Activated CD8-positive, alpha-beta T cell treated with anti-CD3 and anti-CD28 coated beads for 36 hours (primary cell): ENCODE measurements at regions not wholly inside any gene's neighbourhood (a gene's known extent, or its start where the extent isn't known, plus 50 kb on each side); places are given as distances from the start of the nearest gene placed in this dataset.

Experiments used
- ATAC-seq: fragments of 200-7000 bp; cut with Tn5 transposase; one replicate; pipeline ENCODE4 v1.10.0; 2021; ENCODE audit warnings: mild to moderate bottlenecking, moderate library complexity
- CTCF ChIA-PET: fragments of 350-600 bp; sonication (Branson Sonifier 250); formaldehyde crosslinking; loops from one replicate; lab custom pipeline; 2021; ENCODE audit warnings: antibody characterized with exemption; lab: Charles Lee
- POLR2A ChIA-PET: fragments of 350-600 bp; sonication (Branson Sonifier 250); formaldehyde crosslinking; loops from one replicate; lab custom pipeline; 2021; ENCODE audit warnings: antibody characterized with exemption; lab: Charles Lee
- DNase-seq: peaks from one replicate; pipeline ENCODE4 v3.0.0-alpha.2; 2020
- H3K27ac Mint-ChIP-seq: one replicate; pipeline ENCODE4 v1.8.0; 2021; ENCODE audit warnings: mild to moderate bottlenecking, mixed read lengths
- H3K27me3 Mint-ChIP-seq: one replicate; pipeline ENCODE4 v1.8.0; 2021; ENCODE audit warnings: mixed read lengths
- H3K36me3 Mint-ChIP-seq: one replicate; pipeline ENCODE4 v1.8.0; 2021; ENCODE audit warnings: low read depth, mixed read lengths
- H3K4me1 Mint-ChIP-seq: one replicate; pipeline ENCODE4 v1.8.0; 2021; ENCODE audit warnings: low read depth, mixed read lengths
- H3K4me3 Mint-ChIP-seq: one replicate; pipeline ENCODE4 v1.8.0; 2021; ENCODE audit warnings: mild to moderate bottlenecking, moderate library complexity, mixed read lengths
- H3K9me3 Mint-ChIP-seq: one replicate; pipeline ENCODE4 v1.8.0; 2021; ENCODE audit warnings: mixed read lengths
- intact Hi-C: fragments of 100-400 bp; cut with micrococcal nuclease; formaldehyde crosslinking; loops from one replicate; pipeline ENCODE4 v1.10.0; 2022
- TF ChIP-seq, protein P1 (sequence below): fragments of 200-600 bp; IDR thresholded peaks from one replicate; pipeline ENCODE4 v1.8.0; 2022; ENCODE audit warnings: antibody characterized with exemption, mild to moderate bottlenecking

GRCh38 chr7:96933067-96933645 lies 72.2 kb upstream of the DLX6 start:
- Mint-ChIP-seq H3K36me3 (no peaks in the 10 kb centered on the region), H3K27ac (no peak overlapping the region), H3K4me1 (no peaks in the 10 kb centered on the region), H3K9me3 (no peaks in the 10 kb centered on the region), H3K4me3 (no peak overlapping the region), H3K27me3 (peaks cover 12% of the 10 kb centered on the region)
- ATAC-seq, result no peak
- POLR2A ChIA-PET, result no interaction called here
- DNase-seq, result no peak
- CTCF ChIA-PET, result no interaction called here
- TF ChIP-seq, protein P1, sequence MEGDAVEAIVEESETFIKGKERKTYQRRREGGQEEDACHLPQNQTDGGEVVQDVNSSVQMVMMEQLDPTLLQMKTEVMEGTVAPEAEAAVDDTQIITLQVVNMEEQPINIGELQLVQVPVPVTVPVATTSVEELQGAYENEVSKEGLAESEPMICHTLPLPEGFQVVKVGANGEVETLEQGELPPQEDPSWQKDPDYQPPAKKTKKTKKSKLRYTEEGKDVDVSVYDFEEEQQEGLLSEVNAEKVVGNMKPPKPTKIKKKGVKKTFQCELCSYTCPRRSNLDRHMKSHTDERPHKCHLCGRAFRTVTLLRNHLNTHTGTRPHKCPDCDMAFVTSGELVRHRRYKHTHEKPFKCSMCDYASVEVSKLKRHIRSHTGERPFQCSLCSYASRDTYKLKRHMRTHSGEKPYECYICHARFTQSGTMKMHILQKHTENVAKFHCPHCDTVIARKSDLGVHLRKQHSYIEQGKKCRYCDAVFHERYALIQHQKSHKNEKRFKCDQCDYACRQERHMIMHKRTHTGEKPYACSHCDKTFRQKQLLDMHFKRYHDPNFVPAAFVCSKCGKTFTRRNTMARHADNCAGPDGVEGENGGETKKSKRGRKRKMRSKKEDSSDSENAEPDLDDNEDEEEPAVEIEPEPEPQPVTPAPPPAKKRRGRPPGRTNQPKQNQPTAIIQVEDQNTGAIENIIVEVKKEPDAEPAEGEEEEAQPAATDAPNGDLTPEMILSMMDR, result no peak
- intact Hi-C loops, result no loop called here

DNA sequence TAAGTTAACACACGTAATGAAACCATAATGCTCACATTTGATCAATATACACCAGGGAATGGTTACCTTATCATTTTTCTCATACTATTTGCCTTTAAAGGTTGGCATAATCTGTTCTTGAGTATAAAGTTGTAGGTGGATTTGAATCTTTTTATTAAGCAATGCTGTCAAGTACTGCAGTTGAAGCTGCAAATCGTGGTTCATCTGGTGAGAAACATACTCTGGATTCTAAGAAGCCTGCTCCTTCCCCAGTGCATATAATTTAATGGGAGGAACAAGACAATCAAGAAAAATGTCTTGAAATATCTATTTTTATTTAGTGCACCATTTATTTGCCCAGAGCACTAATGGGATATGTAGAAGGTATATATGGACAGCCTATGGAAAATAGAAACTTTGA lies 68.7 kb upstream of the DLX6 start:
- no peak for ATAC-seq
- TF ChIP-seq, protein P1, result no peak
- Mint-ChIP-seq H3K9me3 (no peaks in the 10 kb centered on the region), H3K27ac (no peak overlapping the region), H3K4me3 (no peak overlapping the region), H3K36me3 (no peaks in the 10 kb centered on the region), H3K4me1 (no peaks in the 10 kb centered on the region), H3K27me3 (peaks cover 9% of the 10 kb centered on the region)
- no peak for DNase-seq
- ChIA-PET CTCF (no interaction called here), POLR2A (no interaction called here)
- intact Hi-C loops, result no loop called here

GRCh38 chr7:96942112-96942511 lies 63.2 kb upstream of the DLX6 start:
- ChIA-PET CTCF (no interaction called here), POLR2A (no interaction called here)
- H3K27me3 Mint-ChIP-seq, result peaks cover 2% of the 10 kb centered on the region
- no peaks in the 10 kb centered on the region for H3K9me3 Mint-ChIP-seq
- ATAC-seq, result no peak
- DNase-seq, result no peak
- H3K36me3 Mint-ChIP-seq, result no peaks in the 10 kb centered on the region
- H3K27ac Mint-ChIP-seq, result no peak overlapping the region
- no peaks in the 10 kb centered on the region for H3K4me1 Mint-ChIP-seq
- H3K4me3 Mint-ChIP-seq, result no peak overlapping the region
- intact Hi-C loops, result no loop called here
- TF ChIP-seq, protein P1, result no peak

- ChIA-PET CTCF (no interaction called here), POLR2A (no interaction called here)
- Mint-ChIP-seq H3K4me3 (no peak overlapping the region), H3K36me3 (no peaks in the 10 kb centered on the region), H3K27me3 (peaks cover 13% of the 10 kb centered on the region), H3K4me1 (no peaks in the 10 kb centered on the region), H3K9me3 (no peaks in the 10 kb centered on the region), H3K27ac (no peak overlapping the region)
- TF ChIP-seq, protein P1, result no peak
- intact Hi-C loops, result no loop called here
- ATAC-seq (no peak), DNase-seq (no peak)
Observed at GRCh38 chr7:96949766-96950165, 55.6 kb upstream of the DLX6 start.

GRCh38 chr7:96952974-96953391 lies 52.4 kb upstream of the DLX6 start:
- H3K4me1 Mint-ChIP-seq, result no peaks in the 10 kb centered on the region
- H3K36me3 Mint-ChIP-seq, result no peaks in the 10 kb centered on the region
- TF ChIP-seq, protein P1, result no peak
- peaks cover 19% of the 10 kb centered on the region for H3K27me3 Mint-ChIP-seq
- no peak for DNase-seq
- H3K9me3 Mint-ChIP-seq, result no peaks in the 10 kb centered on the region
- intact Hi-C loops, result no loop called here
- ChIA-PET POLR2A (no interaction called here), CTCF (no interaction called here)
- no peak for ATAC-seq
- H3K4me3 Mint-ChIP-seq, result no peak overlapping the region
- no peak overlapping the region for H3K27ac Mint-ChIP-seq
